CD14-positive monocyte (primary cell): ENCODE measurements at regions not wholly inside any gene's neighbourhood (a gene's known extent, or its start where the extent isn't known, plus 50 kb on each side); places are given as distances from the start of the nearest gene placed in this dataset.

ENCODE experiments used
- DNase-seq, 3 donors: peaks; one replicate each; pipeline ENCODE4 v3.0.0-alpha.2; 2011 to 2022
- H2AFZ ChIP-seq: 2 replicates; pipeline ENCODE4 v1.6.0; 2012; ENCODE audit warnings: mild to moderate bottlenecking, low read depth, low read length, inconsistent platforms; ENCODE audit not compliant: insufficient read depth, poor library complexity, severe bottlenecking
- H3K27ac ChIP-seq, 2 donors: 1 replicate in 1 of 2; 2 replicates in 1 of 2; pipeline ENCODE4 v1.5.1; 2012 to 2013; ENCODE audit warnings: low read length in 2 of 2, control low read depth in 1 of 2, inconsistent platforms in 1 of 2, low read depth in 1 of 2, mild to moderate bottlenecking in 1 of 2
- H3K27me3 ChIP-seq, 2 donors: one replicate each; pipeline versions ENCODE4 v1.6.0 to v1.6.1; 2011 to 2013; ENCODE audit warnings: low read length in 2 of 2; ENCODE audit not compliant: control insufficient read depth in 2 of 2, insufficient read depth in 2 of 2
- H3K36me3 ChIP-seq, 2 donors: replicated peaks in 1 of 2; 1 replicate in 1 of 2; 2 replicates in 1 of 2; pipeline versions ENCODE4 v1.5.1 to v1.6.1; 2012 to 2013; ENCODE audit warnings: low read length in 2 of 2, control low read depth in 1 of 2, inconsistent platforms in 1 of 2, mild to moderate bottlenecking in 1 of 2; ENCODE audit not compliant: insufficient read depth in 2 of 2, control insufficient read depth in 1 of 2
- H3K4me1 ChIP-seq, 2 donors: 1 replicate in 1 of 2; 2 replicates in 1 of 2; pipeline versions ENCODE4 v1.5.1 to v1.6.1; 2012 to 2013; ENCODE audit warnings: low read length in 2 of 2, control low read depth in 1 of 2, inconsistent platforms in 1 of 2, mild to moderate bottlenecking in 1 of 2, moderate library complexity in 1 of 2; ENCODE audit not compliant: insufficient read depth in 2 of 2, control insufficient read depth in 1 of 2
- H3K4me2 ChIP-seq: replicated peaks from 2 replicates; pipeline ENCODE3; 2012; ENCODE audit warnings: low read length, moderate library complexity, mild to moderate bottlenecking; ENCODE audit not compliant: poor library complexity, severe bottlenecking; ENCODE audit errors: extremely low read depth
- H3K4me3 ChIP-seq, 3 experiments: fragments of 200-600 bp in 1 of 3; sonication (generic) in 1 of 3; replicated peaks in 1 of 3; 1 replicate in 2 of 3; 2 replicates in 1 of 3; pipeline ENCODE4 v1.5.1; 2011 to 2013; ENCODE audit warnings: low read length in 3 of 3, mild to moderate bottlenecking in 3 of 3, control low read depth in 2 of 3, low read depth in 2 of 3, inconsistent platforms in 1 of 3, moderate library complexity in 1 of 3
- H3K79me2 ChIP-seq: 2 replicates; pipeline ENCODE4 v1.6.0; 2012; ENCODE audit warnings: mild to moderate bottlenecking, control low read depth, inconsistent platforms, low read length, moderate library complexity; ENCODE audit not compliant: insufficient read depth
- H3K9ac ChIP-seq: 2 replicates; pipeline ENCODE4 v1.6.0; 2017; ENCODE audit warnings: low read length, mild to moderate bottlenecking; ENCODE audit not compliant: insufficient read depth, poor library complexity, severe bottlenecking
- H3K9me3 ChIP-seq, 2 donors: replicated peaks in 1 of 2; 1 replicate in 1 of 2; 2 replicates in 1 of 2; pipeline versions ENCODE4 v1.5.1 to v1.6.1; 2012 to 2013; ENCODE audit warnings: low read length in 2 of 2, control low read depth in 1 of 2; ENCODE audit not compliant: control insufficient read depth in 1 of 2, insufficient read depth in 1 of 2
- H4K20me1 ChIP-seq: 2 replicates; pipeline ENCODE4 v1.6.0; 2012; ENCODE audit warnings: mild to moderate bottlenecking, low read length, control low read depth, moderate library complexity; ENCODE audit not compliant: insufficient read depth
- H3K27ac Mint-ChIP-seq, 7 donors: one replicate each; pipeline ENCODE4 v1.8.0; 2020; ENCODE audit warnings: mild to moderate bottlenecking in 7 of 7, mixed read lengths in 7 of 7, moderate library complexity in 6 of 7, inconsistent platforms in 2 of 7
- H3K27me3 Mint-ChIP-seq, 3 donors: one replicate each; pipeline ENCODE4 v1.8.0; 2021 to 2022; ENCODE audit warnings: low read depth in 3 of 3, mild to moderate bottlenecking in 3 of 3, mixed read lengths in 3 of 3, moderate library complexity in 3 of 3, inconsistent platforms in 1 of 3
- H3K36me3 Mint-ChIP-seq, 2 donors: one replicate each; pipeline ENCODE4 v1.8.0; 2020; ENCODE audit warnings: mixed read lengths in 2 of 2, inconsistent platforms in 1 of 2, mild to moderate bottlenecking in 1 of 2
- H3K4me1 Mint-ChIP-seq: one replicate; pipeline ENCODE4 v1.8.0; 2020; ENCODE audit warnings: mild to moderate bottlenecking, mixed read lengths
- H3K4me3 Mint-ChIP-seq, 2 donors: one replicate each; pipeline ENCODE4 v1.8.0; 2020; ENCODE audit warnings: mild to moderate bottlenecking in 2 of 2, mixed read lengths in 2 of 2, moderate library complexity in 1 of 2
- H3K9me3 Mint-ChIP-seq, 7 donors: one replicate each; pipeline ENCODE4 v1.8.0; 2020 to 2022; ENCODE audit warnings: mixed read lengths in 7 of 7, mild to moderate bottlenecking in 6 of 7, moderate library complexity in 6 of 7, inconsistent platforms in 2 of 7
- WGBS: methylation state at CpG from one replicate; pipeline ENCODE4 v1.1.5; 2013; ENCODE audit warnings: missing lambda C conversion rate; ENCODE audit not compliant: insufficient coverage; 5-methylcytosine and 5-hydroxymethylcytosine counted together
- intact Hi-C, 2 donors: fragments of 100-400 bp; cut with micrococcal nuclease; formaldehyde crosslinking; loops; one replicate each; pipeline versions ENCODE4 v1.15.0 to v1.15.1; 2023
- TF ChIP-seq, protein P1 (sequence below): fragments of 200-600 bp; IDR thresholded peaks from one replicate; pipeline ENCODE4 v1.8.0; 2022; ENCODE audit warnings: antibody characterized with exemption, mild to moderate bottlenecking

DNA sequence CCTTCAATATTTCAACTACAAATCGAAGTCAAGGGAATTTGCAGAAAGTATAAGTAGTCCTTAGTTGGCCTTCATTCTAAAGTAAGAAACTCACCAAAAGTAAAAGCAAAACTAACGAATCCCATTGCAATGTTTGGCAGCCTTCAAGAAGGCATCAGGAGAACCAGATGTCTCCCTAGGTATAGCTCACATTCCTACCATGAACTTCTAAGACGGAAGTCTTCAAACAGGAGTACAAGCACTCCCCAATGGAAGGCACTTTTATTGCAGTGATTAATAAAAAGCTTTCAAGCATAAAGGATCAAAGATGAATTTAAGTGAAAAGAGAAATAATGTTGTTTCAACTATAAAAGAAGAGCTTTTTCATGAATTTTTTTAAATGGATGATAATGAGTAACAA, 236.0 kb upstream of the NR5A2 start:
- Histone ChIP-seq H3K9me3 (no peaks in the 10 kb centered on the region), H2AFZ (no peak overlapping the region), H3K27me3 (no peaks in the 10 kb centered on the region), H4K20me1 (no peaks in the 10 kb centered on the region), H3K4me3 (no peak overlapping the region), H3K27ac (no peak overlapping the region), H3K9ac (no peak overlapping the region), H3K79me2 (no peaks in the 10 kb centered on the region), H3K4me1 (no peaks in the 10 kb centered on the region), H3K4me2 (no peak overlapping the region), H3K36me3 (no peaks in the 10 kb centered on the region)
- H3K27ac Mint-ChIP-seq = no peak overlapping the region
- H3K4me1 Mint-ChIP-seq = peaks cover 8% of the 10 kb centered on the region
- H3K4me3 Mint-ChIP-seq = no peak overlapping the region
- no peak for DNase-seq
- no peaks in the 10 kb centered on the region for H3K36me3 Mint-ChIP-seq
- peaks cover 0 to 3% (median 0%) of the 10 kb centered on the region in 7 donors for H3K9me3 Mint-ChIP-seq
- intact Hi-C loops = no loop called here
- TF ChIP-seq, protein P1, sequence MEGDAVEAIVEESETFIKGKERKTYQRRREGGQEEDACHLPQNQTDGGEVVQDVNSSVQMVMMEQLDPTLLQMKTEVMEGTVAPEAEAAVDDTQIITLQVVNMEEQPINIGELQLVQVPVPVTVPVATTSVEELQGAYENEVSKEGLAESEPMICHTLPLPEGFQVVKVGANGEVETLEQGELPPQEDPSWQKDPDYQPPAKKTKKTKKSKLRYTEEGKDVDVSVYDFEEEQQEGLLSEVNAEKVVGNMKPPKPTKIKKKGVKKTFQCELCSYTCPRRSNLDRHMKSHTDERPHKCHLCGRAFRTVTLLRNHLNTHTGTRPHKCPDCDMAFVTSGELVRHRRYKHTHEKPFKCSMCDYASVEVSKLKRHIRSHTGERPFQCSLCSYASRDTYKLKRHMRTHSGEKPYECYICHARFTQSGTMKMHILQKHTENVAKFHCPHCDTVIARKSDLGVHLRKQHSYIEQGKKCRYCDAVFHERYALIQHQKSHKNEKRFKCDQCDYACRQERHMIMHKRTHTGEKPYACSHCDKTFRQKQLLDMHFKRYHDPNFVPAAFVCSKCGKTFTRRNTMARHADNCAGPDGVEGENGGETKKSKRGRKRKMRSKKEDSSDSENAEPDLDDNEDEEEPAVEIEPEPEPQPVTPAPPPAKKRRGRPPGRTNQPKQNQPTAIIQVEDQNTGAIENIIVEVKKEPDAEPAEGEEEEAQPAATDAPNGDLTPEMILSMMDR = no peak
- H3K27me3 Mint-ChIP-seq = peaks cover 0 to 3% (median 0%) of the 10 kb centered on the region in 3 donors
- no CpG with 5 or more reads among the region's 3 CpGs for WGBS

GRCh38 chr1:199792874-199793273, 234.6 kb upstream of the NR5A2 start:
- no peaks in the 10 kb centered on the region for H4K20me1 ChIP-seq
- H3K4me3 ChIP-seq = no peak overlapping the region
- no peaks in the 10 kb centered on the region for H3K4me1 ChIP-seq
- no peaks in the 10 kb centered on the region for H3K27me3 ChIP-seq
- Mint-ChIP-seq H3K36me3 (no peaks in the 10 kb centered on the region), H3K9me3 (peaks cover 0 to 5% (median 0%) of the 10 kb centered on the region in 7 donors), H3K4me3 (no peak overlapping the region), H3K27me3 (peaks cover 0 to 3% (median 0%) of the 10 kb centered on the region in 3 donors), H3K27ac (no peak overlapping the region), H3K4me1 (peaks cover 8% of the 10 kb centered on the region)
- no peaks in the 10 kb centered on the region for H3K9me3 ChIP-seq
- no peak overlapping the region for H3K27ac ChIP-seq
- DNase-seq = no peak
- H3K79me2 ChIP-seq = no peaks in the 10 kb centered on the region
- intact Hi-C loops = no loop called here
- H3K36me3 ChIP-seq = no peaks in the 10 kb centered on the region
- no peak overlapping the region for H3K4me2 ChIP-seq
- no peak overlapping the region for H2AFZ ChIP-seq
- WGBS = no CpG with 5 or more reads among the region's 1 CpG
- TF ChIP-seq, protein P1 = no peak
- no peak overlapping the region for H3K9ac ChIP-seq
